ENCODE measurements at regions not wholly inside any gene's neighbourhood (a gene's known extent, or its start where the extent isn't known, plus 50 kb on each side); places are given as distances from the start of the nearest gene placed in this dataset.
"Not testable (repeated sequence)": the region's sequence is repeated elsewhere in the genome, so short reads cannot be mapped to it uniquely, and the experiment has no call there.

DNA sequence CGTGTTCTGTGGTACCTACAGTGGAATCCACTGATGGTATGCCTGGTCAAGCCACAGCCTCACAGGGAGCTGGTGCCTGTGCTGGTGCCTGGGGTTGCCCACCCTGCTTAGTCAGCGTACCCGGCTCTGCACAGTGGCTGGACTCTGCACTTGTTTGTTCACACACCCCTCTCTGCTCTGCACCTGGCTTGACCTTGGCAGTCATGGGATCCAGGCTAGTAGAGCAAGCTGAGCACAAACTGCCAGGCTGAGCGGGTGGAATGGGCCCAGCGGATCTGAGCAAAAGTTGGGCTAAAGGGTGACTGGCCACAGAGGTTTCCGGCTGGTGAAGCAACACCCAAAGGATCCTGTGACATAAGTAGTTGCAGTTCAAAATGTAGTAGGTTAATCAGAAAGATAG, 163.5 kb downstream of the CDH19 start:
- DNase-seq: no peak

DNA sequence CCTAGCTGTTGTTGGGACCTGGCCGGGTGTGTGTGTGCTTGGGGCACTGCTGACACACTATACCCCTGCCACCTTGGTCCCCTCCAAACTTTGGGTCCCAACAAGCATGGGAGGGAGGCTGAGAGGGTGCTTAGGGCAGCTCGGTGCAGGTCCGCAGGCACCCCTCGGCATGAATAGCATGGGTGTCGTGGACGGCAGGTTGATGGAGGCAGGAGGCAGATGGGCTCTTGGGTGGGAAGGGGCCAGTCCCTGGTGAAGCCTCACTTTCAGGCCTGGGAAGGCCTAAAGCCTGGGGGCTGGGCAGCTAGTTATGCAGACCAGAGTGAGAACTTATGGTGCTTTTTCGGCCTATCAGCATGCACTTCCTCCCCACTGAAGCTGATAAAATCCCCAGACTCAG, 164.2 kb downstream of the CDH19 start:
- DNase-seq: no peak

GRCh38 chr18:66438711-66439536, 165.0 kb downstream of the CDH19 start:
- DNase-seq: no peak

- no peak for DNase-seq
Observed at GRCh38 chr18:66432636-66433035, 171.3 kb downstream of the CDH19 start.

DNA sequence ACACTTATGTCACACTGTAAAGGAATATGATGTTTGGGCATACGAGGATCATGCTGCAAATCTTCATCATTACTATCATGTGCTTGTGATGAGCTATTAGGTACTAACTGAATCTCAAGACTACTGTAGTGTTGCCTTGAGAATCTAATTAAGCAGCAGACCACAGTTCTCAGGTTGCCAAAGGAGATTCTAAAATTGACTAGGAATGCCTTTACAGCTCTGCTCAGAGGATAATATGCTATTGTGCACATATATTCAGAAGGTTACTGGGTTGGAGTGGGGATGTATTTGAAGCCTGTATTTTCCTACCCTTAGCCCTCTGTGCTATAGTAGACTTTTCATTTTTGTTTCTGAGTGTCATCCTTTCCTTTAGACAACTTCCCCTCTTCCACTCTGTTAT, 175.1 kb downstream of the CDH19 start:
- no peak for DNase-seq

- DNase-seq: no peak
Observed at GRCh38 chr18:66419400-66419799, 184.5 kb downstream of the CDH19 start.

GRCh38 chr18:66410692-66411091, 193.2 kb downstream of the CDH19 start:
- no peak for DNase-seq

- no peak for DNase-seq
Observed at GRCh38 chr18:66395671-66396218, 208.1 kb downstream of the CDH19 start.

- no peak for DNase-seq
Observed at GRCh38 chr18:66393463-66393862, 210.4 kb downstream of the CDH19 start.

- no peak for DNase-seq
Observed at GRCh38 chr18:66377291-66377690, 226.6 kb downstream of the CDH19 start.

DNA sequence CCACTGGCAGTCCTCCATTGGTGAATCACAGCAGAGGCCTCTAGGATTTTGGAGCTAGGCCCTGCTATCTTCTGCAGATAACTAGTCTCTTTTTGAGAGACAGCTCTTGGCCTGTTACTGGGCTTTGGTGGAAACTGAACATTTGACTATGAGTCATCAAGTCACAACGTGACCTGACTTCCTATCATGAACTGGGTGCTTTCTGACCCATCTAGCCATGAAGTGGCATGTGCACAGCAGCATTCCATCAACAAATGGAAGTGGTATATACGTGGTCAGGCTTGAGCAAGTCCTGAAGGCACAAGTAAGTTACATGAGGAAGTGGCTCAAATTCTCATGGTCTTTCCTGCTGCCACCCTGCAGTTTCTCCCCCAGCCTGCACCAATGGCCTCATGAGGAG, 228.5 kb downstream of the CDH19 start:
- DNase-seq: not testable (repeated sequence)

DNA sequence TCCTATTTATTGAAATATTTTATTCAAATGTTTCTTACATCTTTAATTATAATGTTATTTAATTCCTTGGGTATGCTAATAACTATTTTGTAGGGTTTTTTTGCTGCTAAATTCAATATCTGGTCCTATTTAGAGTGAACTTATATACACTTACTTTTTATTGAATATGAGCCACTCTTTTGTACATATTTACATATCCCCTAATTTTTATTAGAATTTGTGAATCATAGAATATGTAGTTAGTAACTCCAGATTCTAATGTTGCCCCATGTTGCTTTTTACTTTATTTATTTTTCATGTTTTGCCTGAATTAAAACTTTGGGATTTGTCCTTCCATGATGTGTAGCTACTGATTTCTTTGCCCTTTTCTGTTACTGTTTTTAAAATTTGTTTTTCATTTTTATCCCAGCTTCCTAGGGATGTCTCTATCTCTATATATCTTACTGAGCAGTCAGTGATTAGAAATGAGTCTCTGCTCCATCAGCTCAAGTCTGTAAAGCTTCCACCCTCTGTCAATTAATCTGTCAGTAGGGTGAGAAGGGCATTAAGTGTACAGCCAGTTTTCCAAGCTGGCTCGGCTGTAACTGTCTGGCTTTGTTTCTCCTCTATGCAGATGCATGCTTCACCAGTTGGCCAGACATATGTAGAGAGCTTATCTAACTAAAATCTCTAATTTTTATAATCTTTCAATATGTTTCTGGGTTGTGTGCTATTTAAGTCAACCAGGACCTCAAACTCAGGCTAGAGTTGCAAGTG, 256.9 kb downstream of the CDH19 start:
- DNase-seq: no peak

DNA sequence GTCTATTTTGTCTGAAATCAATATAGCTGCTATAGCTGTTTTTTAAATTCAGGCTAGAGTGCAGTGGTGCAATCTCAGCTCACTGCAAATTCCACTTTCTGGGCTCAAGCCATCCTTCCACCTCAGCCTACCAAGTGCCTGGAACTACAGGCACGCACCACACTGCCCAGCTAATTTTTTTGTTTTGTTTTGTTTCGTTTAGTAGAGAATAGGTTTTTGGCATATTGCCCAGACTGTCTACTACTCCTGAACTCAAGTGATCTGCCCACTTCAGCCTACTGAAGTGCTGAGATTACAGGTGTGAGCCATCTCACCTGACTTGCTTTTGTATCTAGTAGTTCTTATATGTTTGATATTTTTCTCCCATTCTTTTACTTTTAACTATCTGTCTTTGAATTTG, 259.7 kb downstream of the CDH19 start:
- no peak for DNase-seq

- no peak for DNase-seq
Observed at GRCh38 chr18:66342577-66342976, 261.3 kb downstream of the CDH19 start.

DNA sequence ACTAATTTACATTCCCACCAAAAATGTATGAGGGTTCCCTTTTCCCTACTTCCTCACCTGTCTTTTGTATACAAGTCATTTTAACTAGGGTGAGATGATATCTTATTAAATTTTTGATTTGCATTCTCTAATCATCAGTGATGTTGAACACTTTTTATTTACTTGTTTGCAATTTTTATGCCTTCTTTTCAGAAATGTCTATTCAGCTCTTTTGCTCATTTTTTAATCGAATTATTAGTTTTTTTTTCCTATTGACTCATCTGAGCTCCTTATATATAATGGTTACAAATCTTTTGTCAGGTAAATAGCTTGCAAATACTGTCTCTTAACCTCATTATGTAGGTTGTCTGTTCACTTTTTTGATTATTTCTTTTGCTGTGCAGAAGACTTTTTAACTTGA, 269.4 kb downstream of the CDH19 start:
- DNase-seq: no peak

DNA sequence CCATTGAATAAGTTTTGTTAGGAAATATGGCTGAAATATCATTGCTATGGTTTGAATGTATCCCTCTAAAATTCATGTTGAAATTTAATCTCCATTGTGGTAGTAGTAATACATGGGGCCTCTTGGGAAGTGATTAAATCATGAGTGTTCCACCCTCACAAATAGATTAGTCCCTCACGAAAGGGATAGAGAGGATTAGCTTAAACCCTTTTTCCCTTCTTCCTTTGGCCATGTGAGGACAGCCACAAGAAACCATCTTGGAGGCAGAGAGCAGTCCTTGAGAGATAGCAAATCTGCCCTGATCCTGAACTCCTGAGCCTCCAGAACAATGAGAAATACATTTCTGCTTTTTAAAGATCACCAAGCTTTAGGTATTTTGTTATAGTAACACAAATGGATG, 274.2 kb downstream of the CDH19 start:
- DNase-seq: no peak

DNA sequence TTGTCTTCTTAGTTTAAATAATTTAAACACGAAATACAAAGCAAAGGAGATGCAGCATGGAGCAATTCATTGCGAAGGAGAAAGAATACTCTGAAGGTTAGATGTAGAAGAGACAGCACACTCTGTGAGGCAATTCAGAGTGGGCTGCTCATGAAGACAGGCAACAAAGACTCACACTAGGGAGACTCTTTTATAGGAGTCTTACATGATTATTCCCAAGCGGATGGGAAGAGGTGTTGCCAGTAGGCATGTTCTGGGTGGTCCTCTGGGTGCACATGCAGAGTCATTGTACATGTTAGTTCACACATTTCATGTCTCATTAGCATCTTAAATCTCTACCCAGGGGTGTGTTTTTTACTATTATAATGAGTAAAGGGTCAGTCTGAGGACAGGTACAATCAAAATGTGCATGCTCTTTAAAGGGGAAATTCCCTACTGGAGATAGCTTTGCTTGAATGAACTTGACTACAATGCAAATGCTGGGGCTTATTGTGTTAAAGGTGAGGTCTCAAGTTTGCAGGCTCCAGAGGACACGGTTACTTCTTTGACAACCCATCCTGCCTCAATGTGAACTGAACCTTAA, 275.5 kb downstream of the CDH19 start:
- no peak for DNase-seq

- no peak for DNase-seq
Observed at GRCh38 chr18:66325251-66325650, 278.6 kb downstream of the CDH19 start.

GRCh38 chr18:66324616-66325015, 279.3 kb downstream of the CDH19 start:
- no peak for DNase-seq

DNA sequence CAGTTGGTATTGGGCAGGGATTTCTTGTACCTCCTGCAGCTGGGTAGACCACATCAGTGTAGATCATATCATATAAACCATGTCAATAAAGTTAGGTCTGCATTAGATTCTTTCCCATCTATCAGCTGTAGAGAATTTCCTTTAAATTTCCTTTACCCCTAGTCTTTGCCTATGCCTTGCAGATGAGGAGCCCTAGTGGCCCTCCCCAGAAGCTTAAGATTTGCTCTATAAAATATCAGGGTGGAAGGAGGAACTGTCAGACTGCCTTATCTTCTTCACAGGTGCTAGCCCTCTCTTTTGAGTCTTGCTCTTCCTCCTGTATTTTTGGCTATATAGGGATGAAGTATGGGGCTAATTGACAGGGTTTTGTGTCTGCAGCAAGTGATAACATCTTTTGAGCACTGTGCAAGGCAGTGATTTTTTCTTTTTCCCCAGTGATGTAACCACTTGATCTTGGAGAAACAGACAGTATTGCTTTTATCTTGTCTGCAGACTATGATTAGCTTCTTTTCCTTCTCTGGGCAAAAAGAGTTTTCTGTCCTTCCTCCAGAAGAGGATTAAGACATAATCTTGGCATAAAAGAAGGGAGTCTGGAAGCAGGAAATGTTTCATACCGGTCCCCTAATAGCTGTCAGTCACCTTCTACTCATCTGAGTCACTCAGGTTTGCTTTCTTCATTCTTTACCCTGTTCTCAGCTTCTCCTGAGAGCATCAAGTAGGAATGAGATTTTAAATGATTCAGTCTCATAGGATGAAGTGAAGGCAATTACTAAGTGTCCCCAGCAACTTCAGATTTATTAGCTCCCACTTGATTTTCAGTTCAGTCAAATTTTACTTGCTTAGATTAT, 286.4 kb downstream of the CDH19 start:
- no peak for DNase-seq

GRCh38 chr18:66316701-66317100, 287.2 kb downstream of the CDH19 start:
- no peak for DNase-seq

All from anterior cingulate cortex (tissue), 58 donors.